H9 (cell line): ENCODE measurements at regions not wholly inside any gene's neighbourhood (a gene's known extent, or its start where the extent isn't known, plus 50 kb on each side); places are given as distances from the start of the nearest gene placed in this dataset.

ENCODE experiments used
- DNase-seq: peaks from one replicate; pipeline ENCODE4 v3.0.0-alpha.2; 2017
- H2AFZ ChIP-seq: one replicate; pipeline ENCODE4 v1.6.1; 2013; ENCODE audit warnings: mild to moderate bottlenecking, low read length, control low read depth, moderate library complexity
- H2AK5ac ChIP-seq: 2 replicates; pipeline ENCODE4 v1.6.1; 2013; ENCODE audit warnings: low read length, control low read depth, mixed read lengths; ENCODE audit not compliant: insufficient read length
- H2BK120ac ChIP-seq: one replicate; pipeline ENCODE4 v1.6.1; 2013; ENCODE audit warnings: low read depth, mild to moderate bottlenecking, low read length, control low read depth, inconsistent platforms; ENCODE audit not compliant: poor library complexity, severe bottlenecking
- H2BK12ac ChIP-seq: 2 replicates; pipeline ENCODE4 v1.6.1; 2013; ENCODE audit warnings: low read length, control low read depth, mixed read lengths, low read depth; ENCODE audit not compliant: insufficient read length
- H2BK15ac ChIP-seq: 2 replicates; pipeline ENCODE4 v1.6.1; 2013; ENCODE audit warnings: low read depth, low read length, control low read depth
- H2BK20ac ChIP-seq: one replicate; pipeline ENCODE4 v1.6.1; 2013; ENCODE audit warnings: low read depth, mild to moderate bottlenecking, low read length, control low read depth, inconsistent platforms; ENCODE audit not compliant: poor library complexity, severe bottlenecking
- H2BK5ac ChIP-seq: 2 replicates; pipeline ENCODE4 v1.6.1; 2013; ENCODE audit warnings: low read length, control low read depth, mixed read lengths; ENCODE audit not compliant: insufficient read length
- H3K14ac ChIP-seq: 2 replicates; pipeline ENCODE4 v1.6.1; 2013; ENCODE audit warnings: low read length, control low read depth; ENCODE audit not compliant: insufficient read depth
- H3K18ac ChIP-seq: 2 replicates; pipeline ENCODE4 v1.6.1; 2013; ENCODE audit warnings: low read depth, mild to moderate bottlenecking, mixed read lengths, low read length, control low read depth; ENCODE audit not compliant: insufficient read length
- H3K23ac ChIP-seq: 2 replicates; pipeline ENCODE4 v1.6.1; 2013; ENCODE audit warnings: low read length, control low read depth, mixed read lengths, low read depth; ENCODE audit not compliant: insufficient read length
- H3K23me2 ChIP-seq: 2 replicates; pipeline ENCODE4 v1.6.1; 2013; ENCODE audit warnings: low read depth, mild to moderate bottlenecking, mixed read lengths, low read length, control low read depth; ENCODE audit not compliant: insufficient read length, poor library complexity, severe bottlenecking
- H3K27ac ChIP-seq: 2 replicates; pipeline ENCODE4 v1.5.1; 2013; ENCODE audit warnings: low read length, control low read depth, mixed read lengths, low read depth; ENCODE audit not compliant: insufficient read length
- H3K27me3 ChIP-seq: 2 replicates; pipeline ENCODE4 v1.6.1; 2013; ENCODE audit warnings: low read length, control low read depth, inconsistent platforms; ENCODE audit not compliant: insufficient read depth
- H3K4ac ChIP-seq: 2 replicates; pipeline ENCODE4 v1.6.1; 2013; ENCODE audit warnings: low read depth, mild to moderate bottlenecking, control low read depth, inconsistent platforms, low read length, moderate library complexity
- H3K4me1 ChIP-seq: 2 replicates; pipeline ENCODE4 v1.6.1; 2013; ENCODE audit warnings: low read length, control low read depth, inconsistent platforms; ENCODE audit not compliant: insufficient read depth
- H3K4me2 ChIP-seq: 2 replicates; pipeline ENCODE4 v1.6.1; 2013; ENCODE audit warnings: low read length, control low read depth, mixed read lengths; ENCODE audit not compliant: insufficient read length, insufficient read depth
- H3K56ac ChIP-seq: 2 replicates; pipeline ENCODE4 v1.6.1; 2013; ENCODE audit warnings: low read depth, mild to moderate bottlenecking, mixed read lengths, low read length, control low read depth; ENCODE audit not compliant: insufficient read length
- H3K79me1 ChIP-seq: 2 replicates; pipeline ENCODE4 v1.6.1; 2013; ENCODE audit warnings: low read depth, mild to moderate bottlenecking, moderate library complexity, low read length, control low read depth, inconsistent platforms; ENCODE audit not compliant: insufficient read depth, poor library complexity, severe bottlenecking
- H3K79me2 ChIP-seq: 2 replicates; pipeline ENCODE4 v1.6.1; 2013; ENCODE audit warnings: low read length, control low read depth, inconsistent platforms; ENCODE audit not compliant: insufficient read depth
- H3K9ac ChIP-seq: 2 replicates; pipeline ENCODE4 v1.6.1; 2013; ENCODE audit warnings: low read length, control low read depth, mixed read lengths; ENCODE audit not compliant: insufficient read length; ENCODE audit errors: extremely low read depth
- H3K9me3 ChIP-seq: one replicate; pipeline ENCODE4 v1.6.1; 2013; ENCODE audit warnings: low read depth, low read length, inconsistent platforms; ENCODE audit not compliant: control insufficient read depth
- H3T11ph ChIP-seq: one replicate; pipeline ENCODE4 v1.6.1; 2013; ENCODE audit warnings: mild to moderate bottlenecking, low read length, control low read depth, inconsistent platforms
- H4K20me1 ChIP-seq: one replicate; pipeline ENCODE4 v1.6.1; 2013; ENCODE audit not compliant: control insufficient read depth, insufficient read length, insufficient read depth
- H4K5ac ChIP-seq: 2 replicates; pipeline ENCODE4 v1.6.1; 2013; ENCODE audit warnings: low read depth, mild to moderate bottlenecking, mixed read lengths, low read length, control low read depth; ENCODE audit not compliant: insufficient read length
- H4K8ac ChIP-seq: replicated peaks from 2 replicates; pipeline ENCODE4 v1.6.1; 2013; ENCODE audit warnings: low read length, control low read depth, mixed read lengths, low read depth; ENCODE audit not compliant: insufficient read length
- H4K91ac ChIP-seq: 2 replicates; pipeline ENCODE4 v1.6.1; 2013; ENCODE audit warnings: low read depth, mild to moderate bottlenecking, moderate library complexity, mixed read lengths, low read length, control low read depth; ENCODE audit not compliant: insufficient read length
- H3K27ac Mint-ChIP-seq, 3 experiments: 2 replicates in 2 of 3; 3 replicates in 1 of 3; pipeline ENCODE4 v1.8.0; 2020 to 2021; ENCODE audit warnings: mixed read lengths in 3 of 3, mild to moderate bottlenecking in 1 of 3, moderate library complexity in 1 of 3
- H3K27me3 Mint-ChIP-seq: 2 replicates; pipeline ENCODE4 v1.8.0; 2021; ENCODE audit warnings: low read depth, mild to moderate bottlenecking, moderate library complexity, mixed read lengths
- H3K36me3 Mint-ChIP-seq, 3 experiments: 2 replicates in 2 of 3; 3 replicates in 1 of 3; pipeline ENCODE4 v1.8.0; 2020 to 2021; ENCODE audit warnings: low read depth in 3 of 3, mixed read lengths in 3 of 3; ENCODE audit not compliant: insufficient read depth in 1 of 3
- H3K4me1 Mint-ChIP-seq, 2 experiments: 2 replicates each; pipeline ENCODE4 v1.8.0; 2020; ENCODE audit warnings: mixed read lengths in 2 of 2
- H3K4me3 Mint-ChIP-seq, 2 experiments: 2 replicates in 1 of 2; 3 replicates in 1 of 2; pipeline ENCODE4 v1.8.0; 2020 to 2021; ENCODE audit warnings: mild to moderate bottlenecking in 2 of 2, mixed read lengths in 2 of 2, moderate library complexity in 1 of 2
- H3K9me3 Mint-ChIP-seq, 2 experiments: 2 replicates in 1 of 2; 3 replicates in 1 of 2; pipeline ENCODE4 v1.8.0; 2020; ENCODE audit warnings: mild to moderate bottlenecking in 2 of 2, mixed read lengths in 2 of 2, moderate library complexity in 1 of 2
- WGBS: extraction: QIAGEN DNeasy Blood & Tissue Kit; methylation state at CpG from one replicate; pipeline ENCODE4 v1.1.7; 2013; ENCODE audit warnings: missing lambda C conversion rate, low lambda C conversion rate, mixed read lengths; ENCODE audit not compliant: insufficient read length; ENCODE audit errors: extremely low coverage; 5-methylcytosine and 5-hydroxymethylcytosine counted together
- TF ChIP-seq, protein P1 (sequence below): fragments of 200-600 bp; sonication (generic); conservative IDR thresholded peaks from 3 replicates; pipeline ENCODE4 v1.8.0; 2021; ENCODE audit warnings: antibody characterized with exemption, mild to moderate bottlenecking

DNA sequence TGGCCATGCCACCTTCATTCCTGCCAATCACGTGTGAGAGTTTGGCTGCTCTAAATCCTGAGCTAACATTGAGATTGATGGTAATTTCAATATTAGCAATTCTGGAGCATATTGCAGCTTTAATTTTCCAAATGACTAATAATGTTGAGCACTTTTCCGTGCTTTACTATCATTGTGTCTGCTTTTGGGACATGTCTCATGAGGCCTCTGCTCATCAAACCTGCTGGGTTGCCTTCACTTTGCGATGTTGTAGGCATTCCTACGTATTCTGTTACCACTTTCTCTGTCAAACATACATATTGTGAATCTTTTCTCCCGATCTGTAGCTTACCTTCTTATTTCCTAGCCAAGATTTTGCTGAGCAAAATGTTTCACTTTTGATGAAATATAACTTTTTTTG lies 466.6 kb downstream of the GALR1 start:
- no CpG with 5 or more reads among the region's 5 CpGs for WGBS
- H2AFZ ChIP-seq: no peak overlapping the region
- H3K9me3 ChIP-seq: no peaks in the 10 kb centered on the region
- no peaks in the 10 kb centered on the region for H3K79me2 ChIP-seq
- no peak overlapping the region for H3K56ac ChIP-seq
- H3K23me2 ChIP-seq: no peaks in the 10 kb centered on the region
- no peak overlapping the region for H4K91ac ChIP-seq
- no peak overlapping the region for H3K23ac ChIP-seq
- H3T11ph ChIP-seq: no peak overlapping the region
- H3K14ac ChIP-seq: no peak overlapping the region
- no peak overlapping the region for H3K27ac Mint-ChIP-seq
- no peak overlapping the region for H3K18ac ChIP-seq
- no peak overlapping the region for H3K27ac ChIP-seq
- H3K4ac ChIP-seq: no peak overlapping the region
- H3K4me3 Mint-ChIP-seq: no peak overlapping the region
- H3K9ac ChIP-seq: no peak overlapping the region
- TF ChIP-seq, protein P1, sequence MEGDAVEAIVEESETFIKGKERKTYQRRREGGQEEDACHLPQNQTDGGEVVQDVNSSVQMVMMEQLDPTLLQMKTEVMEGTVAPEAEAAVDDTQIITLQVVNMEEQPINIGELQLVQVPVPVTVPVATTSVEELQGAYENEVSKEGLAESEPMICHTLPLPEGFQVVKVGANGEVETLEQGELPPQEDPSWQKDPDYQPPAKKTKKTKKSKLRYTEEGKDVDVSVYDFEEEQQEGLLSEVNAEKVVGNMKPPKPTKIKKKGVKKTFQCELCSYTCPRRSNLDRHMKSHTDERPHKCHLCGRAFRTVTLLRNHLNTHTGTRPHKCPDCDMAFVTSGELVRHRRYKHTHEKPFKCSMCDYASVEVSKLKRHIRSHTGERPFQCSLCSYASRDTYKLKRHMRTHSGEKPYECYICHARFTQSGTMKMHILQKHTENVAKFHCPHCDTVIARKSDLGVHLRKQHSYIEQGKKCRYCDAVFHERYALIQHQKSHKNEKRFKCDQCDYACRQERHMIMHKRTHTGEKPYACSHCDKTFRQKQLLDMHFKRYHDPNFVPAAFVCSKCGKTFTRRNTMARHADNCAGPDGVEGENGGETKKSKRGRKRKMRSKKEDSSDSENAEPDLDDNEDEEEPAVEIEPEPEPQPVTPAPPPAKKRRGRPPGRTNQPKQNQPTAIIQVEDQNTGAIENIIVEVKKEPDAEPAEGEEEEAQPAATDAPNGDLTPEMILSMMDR: no peak
- H2BK5ac ChIP-seq: no peak overlapping the region
- no peak for DNase-seq
- H2BK15ac ChIP-seq: no peak overlapping the region
- no peak overlapping the region for H3K4me2 ChIP-seq
- H3K4me1 ChIP-seq: no peaks in the 10 kb centered on the region
- H3K27me3 ChIP-seq: no peaks in the 10 kb centered on the region
- H4K8ac ChIP-seq: no peak overlapping the region
- H2BK12ac ChIP-seq: no peak overlapping the region
- H2BK20ac ChIP-seq: no peak overlapping the region
- no peaks in the 10 kb centered on the region for H3K79me1 ChIP-seq
- H3K36me3 Mint-ChIP-seq: no peaks in the 10 kb centered on the region
- H2AK5ac ChIP-seq: no peak overlapping the region
- no peaks in the 10 kb centered on the region for H3K4me1 Mint-ChIP-seq
- H3K27me3 Mint-ChIP-seq: no peaks in the 10 kb centered on the region; the same call in 1 of the 2 replicates
- H3K9me3 Mint-ChIP-seq: no peaks in the 10 kb centered on the region
- H4K20me1 ChIP-seq: no peaks in the 10 kb centered on the region
- no peak overlapping the region for H2BK120ac ChIP-seq
- H4K5ac ChIP-seq: no peak overlapping the region
